Endothelial cell of umbilical vein (primary cell): ENCODE measurements at regions not wholly inside any gene's neighbourhood (a gene's known extent, or its start where the extent isn't known, plus 50 kb on each side); places are given as distances from the start of the nearest gene placed in this dataset.

ENCODE experiments used
- BruUV-seq: library from RNA; stranded (reverse); fragments of 400-500 nt; replicated peaks from 2 replicates; lab custom pipeline; 2021; lab: Mats Ljungman, UMichigan
- CTCF ChIA-PET: fragments of 300-600, 350-600 bp; sonication (Branson Sonifier 250); formaldehyde crosslinking; loops from one replicate; lab custom pipeline; 2021; ENCODE audit warnings: antibody characterized with exemption, inconsistent platforms; lab: Charles Lee
- POLR2A ChIA-PET: fragments of 300-600, 350-600 bp; sonication (Branson Sonifier 250); formaldehyde crosslinking; loops from one replicate; lab custom pipeline; 2021; ENCODE audit warnings: antibody characterized with exemption, inconsistent platforms; lab: Charles Lee
- DNase-seq: peaks from one replicate; pipeline ENCODE4 v3.0.0-alpha.2; 2011; ENCODE audit warnings: low read depth, low spot score
- FAIRE-seq: peaks from 2 replicates; lab custom pipeline; 2011; peaks lifted over from hg19 to GRCh38; lab: Jason Lieb, UNC
- H2AFZ ChIP-seq: 2 replicates; pipeline ENCODE4 v1.6.0; 2012; ENCODE audit warnings: low read depth, low read length, control low read depth, inconsistent platforms
- H3K27ac ChIP-seq: 2 replicates; pipeline ENCODE4 v1.5.1; 2011; ENCODE audit warnings: low read depth, mild to moderate bottlenecking, control low read depth, low read length, moderate library complexity; ENCODE audit not compliant: insufficient read depth
- H3K27me3 ChIP-seq, 2 experiments: 2 replicates each; pipeline versions ENCODE4 v1.6.0 to v1.6.1; 2011; ENCODE audit warnings: low read length in 2 of 2, mixed read lengths in 1 of 2; ENCODE audit not compliant: control insufficient read depth in 2 of 2, insufficient read depth in 2 of 2
- H3K36me3 ChIP-seq, 2 experiments: 2 replicates in 1 of 2; 3 replicates in 1 of 2; pipeline ENCODE4 v1.5.1; 2011; ENCODE audit warnings: low read length in 2 of 2, mild to moderate bottlenecking in 1 of 2, moderate library complexity in 1 of 2; ENCODE audit not compliant: control insufficient read depth in 2 of 2, insufficient read depth in 2 of 2; ENCODE audit errors: extremely low read depth in 1 of 2
- H3K4me1 ChIP-seq: 3 replicates; pipeline ENCODE4 v1.5.1; 2011; ENCODE audit warnings: mild to moderate bottlenecking, low read length; ENCODE audit not compliant: control insufficient read depth, insufficient read depth; ENCODE audit errors: extremely low read depth
- H3K4me2 ChIP-seq: 2 replicates; pipeline ENCODE4 v1.6.1; 2011; ENCODE audit warnings: low read length, control low read depth, mixed read lengths; ENCODE audit not compliant: insufficient read depth
- H3K4me3 ChIP-seq, 3 experiments: fragments of 200-600 bp in 1 of 3; sonication (generic), shearing (Covaris generic) in 1 of 3; replicated peaks in 1 of 3; 2 replicates each; pipeline ENCODE4 v1.5.1; 2011 to 2016; ENCODE audit warnings: control low read depth in 3 of 3, low read length in 3 of 3, mild to moderate bottlenecking in 2 of 3, inconsistent platforms in 1 of 3, low read depth in 1 of 3, moderate library complexity in 1 of 3; ENCODE audit not compliant: insufficient read depth in 1 of 3
- H3K79me2 ChIP-seq: 2 replicates; pipeline ENCODE4 v1.6.0; 2012; ENCODE audit warnings: low read length, inconsistent platforms; ENCODE audit not compliant: control insufficient read depth, insufficient read depth
- H3K9ac ChIP-seq: replicated peaks from 2 replicates; pipeline ENCODE3; 2011; ENCODE audit warnings: low read length, control low read depth; ENCODE audit not compliant: insufficient read depth; ENCODE audit errors: extremely low read depth
- H3K9me1 ChIP-seq: replicated peaks from 3 replicates; pipeline ENCODE4 v1.6.0; 2011; ENCODE audit warnings: mild to moderate bottlenecking, low read length; ENCODE audit not compliant: control insufficient read depth, insufficient read depth; ENCODE audit errors: extremely low read depth
- H3K9me3 ChIP-seq: replicated peaks from 2 replicates; pipeline ENCODE4 v1.5.1; 2012; ENCODE audit warnings: low read length, inconsistent platforms; ENCODE audit not compliant: control insufficient read depth, insufficient read depth
- H4K20me1 ChIP-seq: replicated peaks from 2 replicates; pipeline ENCODE3; 2011; ENCODE audit warnings: mild to moderate bottlenecking, low read length; ENCODE audit not compliant: control insufficient read depth, insufficient read depth; ENCODE audit errors: extremely low read depth
- EZH2 ChIP-seq: IDR thresholded peaks from 2 replicates; pipeline ENCODE4 v1.6.1; 2012; ENCODE audit warnings: borderline replicate concordance, low read depth, mild to moderate bottlenecking, moderate library complexity, low read length, inconsistent platforms; ENCODE audit not compliant: severe bottlenecking
- FOS ChIP-seq: IDR thresholded peaks from 2 replicates; pipeline ENCODE4 v1.6.1; 2011; ENCODE audit warnings: mild to moderate bottlenecking, low read length, moderate library complexity, borderline replicate concordance; ENCODE audit not compliant: insufficient read depth
- GATA2 ChIP-seq: IDR thresholded peaks from 2 replicates; pipeline ENCODE4 v1.7.0; 2011; ENCODE audit warnings: low read depth, mild to moderate bottlenecking, moderate library complexity, mixed read lengths, low read length; ENCODE audit not compliant: insufficient read length, insufficient read depth
- JUN ChIP-seq: IDR thresholded peaks from 2 replicates; pipeline ENCODE4 v1.6.1; 2011; ENCODE audit warnings: borderline replicate concordance, low read depth; ENCODE audit not compliant: insufficient read length, insufficient read depth
- MYC ChIP-seq: IDR thresholded peaks from one replicate; pipeline ENCODE4 v1.6.1; 2011; ENCODE audit warnings: mild to moderate bottlenecking, low read depth, low read length
- POLR2A ChIP-seq: IDR thresholded peaks from 2 replicates; pipeline ENCODE4 v1.6.1; 2012; ENCODE audit warnings: low read depth, mild to moderate bottlenecking, control low read depth, low read length
- POLR2AphosphoS5 ChIP-seq: IDR thresholded peaks from 2 replicates; pipeline ENCODE4 v1.6.1; 2012; ENCODE audit warnings: low read depth, mild to moderate bottlenecking, control low read depth, low read length, moderate library complexity; ENCODE audit not compliant: insufficient read depth
- dilution Hi-C: fragments of 300-500 bp; cut with MboI; formaldehyde crosslinking; loops from one replicate; pipeline ENCODE4 v1.15.0; 2019; ENCODE audit warnings: low sequenced_read_pairs; ENCODE audit not compliant: extremely low pct_ligation_motif_present
- intact Hi-C: fragments of 100-400 bp; cut with micrococcal nuclease; formaldehyde crosslinking; loops from one replicate; pipeline ENCODE4 v1.10.0; 2022
- TF ChIP-seq, protein P1 (sequence below), 2 donors: IDR thresholded peaks; 1 replicate in 1 of 2; 2 replicates in 1 of 2; pipeline ENCODE4 v1.5.1; 2011; ENCODE audit warnings: low read length in 2 of 2, mild to moderate bottlenecking in 2 of 2, moderate library complexity in 2 of 2, control low read depth in 1 of 2, inconsistent platforms in 1 of 2, low read depth in 1 of 2; ENCODE audit not compliant: insufficient read depth in 1 of 2; ENCODE audit errors: extremely low read depth in 1 of 2
- TF ChIP-seq, protein P2 (sequence below): IDR thresholded peaks from 2 replicates; pipeline ENCODE4 v1.6.1; 2011; ENCODE audit not compliant: insufficient read depth, insufficient read length

DNA sequence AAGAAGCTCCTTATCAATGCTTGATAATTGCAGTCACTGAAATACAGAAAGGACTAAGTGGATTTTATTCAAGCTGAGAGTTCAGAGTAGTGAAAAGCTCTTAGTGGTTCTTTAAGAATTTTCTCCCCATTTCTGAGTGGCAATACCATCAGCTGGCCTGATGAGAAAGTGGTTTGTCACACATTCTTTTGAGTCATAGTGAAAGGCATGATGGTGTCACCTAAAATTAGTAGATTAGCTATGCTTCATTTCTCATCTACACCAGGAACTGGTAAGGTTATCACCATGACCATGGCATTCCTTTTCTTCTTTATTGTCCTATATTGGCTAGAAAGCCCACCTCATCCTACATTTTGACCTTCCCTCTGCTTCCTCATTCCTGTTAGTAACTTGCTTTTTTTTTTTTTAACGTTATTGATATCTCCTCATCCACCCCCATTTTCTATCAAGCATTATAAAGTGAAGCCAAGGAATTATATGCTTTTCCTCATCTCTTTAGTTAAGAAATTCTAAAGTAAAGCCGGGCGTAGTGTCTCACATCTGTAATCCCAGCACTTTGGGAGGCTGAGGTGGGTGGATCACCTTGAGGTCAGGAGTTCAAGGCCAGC, 67.4 kb upstream of the LOC128125822 start:
- Histone ChIP-seq H2AFZ (no peak overlapping the region), H4K20me1 (no peaks in the 10 kb centered on the region), H3K9me3 (no peaks in the 10 kb centered on the region), H3K4me2 (no peak overlapping the region), H3K27ac (no peak overlapping the region), H3K79me2 (no peaks in the 10 kb centered on the region), H3K4me3 (no peak overlapping the region), H3K9me1 (no peaks in the 10 kb centered on the region), H3K9ac (no peak overlapping the region), H3K4me1 (no peaks in the 10 kb centered on the region), H3K36me3 (no peaks in the 10 kb centered on the region), H3K27me3 (no peaks in the 10 kb centered on the region)
- POLR2A ChIA-PET, result no interaction called here
- CTCF ChIA-PET, result interaction anchor here (1.0 kb wide), 1 partner anchor 260 kb away, joined by 3 read pairs; no protein-coding TSS in a partner anchor
- FAIRE-seq (no peak), DNase-seq (no peak)
- BruUV-seq, result no TSS peak
- intact Hi-C loops, result no loop called here
- dilution Hi-C loops, result no loop called here
- TF ChIP-seq POLR2AphosphoS5 (no peak), JUN (no peak), POLR2A (no peak), EZH2 (no peak), GATA2 (no peak), MYC (no peak), FOS (no peak)
- TF ChIP-seq, protein P1, sequence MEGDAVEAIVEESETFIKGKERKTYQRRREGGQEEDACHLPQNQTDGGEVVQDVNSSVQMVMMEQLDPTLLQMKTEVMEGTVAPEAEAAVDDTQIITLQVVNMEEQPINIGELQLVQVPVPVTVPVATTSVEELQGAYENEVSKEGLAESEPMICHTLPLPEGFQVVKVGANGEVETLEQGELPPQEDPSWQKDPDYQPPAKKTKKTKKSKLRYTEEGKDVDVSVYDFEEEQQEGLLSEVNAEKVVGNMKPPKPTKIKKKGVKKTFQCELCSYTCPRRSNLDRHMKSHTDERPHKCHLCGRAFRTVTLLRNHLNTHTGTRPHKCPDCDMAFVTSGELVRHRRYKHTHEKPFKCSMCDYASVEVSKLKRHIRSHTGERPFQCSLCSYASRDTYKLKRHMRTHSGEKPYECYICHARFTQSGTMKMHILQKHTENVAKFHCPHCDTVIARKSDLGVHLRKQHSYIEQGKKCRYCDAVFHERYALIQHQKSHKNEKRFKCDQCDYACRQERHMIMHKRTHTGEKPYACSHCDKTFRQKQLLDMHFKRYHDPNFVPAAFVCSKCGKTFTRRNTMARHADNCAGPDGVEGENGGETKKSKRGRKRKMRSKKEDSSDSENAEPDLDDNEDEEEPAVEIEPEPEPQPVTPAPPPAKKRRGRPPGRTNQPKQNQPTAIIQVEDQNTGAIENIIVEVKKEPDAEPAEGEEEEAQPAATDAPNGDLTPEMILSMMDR (IDR thresholded peaks at IDR 0.05; ENCODE audit: extremely low read depth in 1 of 2, insufficient read depth in 1 of 2, low read depth in 1 of 2, low read length in 2 of 2), result no peak
- TF ChIP-seq, protein P2, sequence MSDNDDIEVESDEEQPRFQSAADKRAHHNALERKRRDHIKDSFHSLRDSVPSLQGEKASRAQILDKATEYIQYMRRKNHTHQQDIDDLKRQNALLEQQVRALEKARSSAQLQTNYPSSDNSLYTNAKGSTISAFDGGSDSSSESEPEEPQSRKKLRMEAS, result no peak
